Cardiac muscle cell (in vitro differentiated cells and primary cell): ENCODE measurements at regions not wholly inside any gene's neighbourhood (a gene's known extent, or its start where the extent isn't known, plus 50 kb on each side); places are given as distances from the start of the nearest gene placed in this dataset.

Source experiments
- DNase-seq, 2 donors: peaks; one replicate each; pipeline versions ENCODE4 v3.0.0 to v3.0.0-alpha.2; 2010 to 2017; ENCODE audit warnings: low read depth in 1 of 2, low spot score in 1 of 2
- H3K27ac ChIP-seq: fragments of 200-600 bp; sonication (generic); 2 replicates; pipeline ENCODE4 v1.5.1; 2016
- H3K27me3 ChIP-seq: fragments of 200-600 bp; sonication (generic); 2 replicates; pipeline ENCODE4 v1.6.0; 2016; ENCODE audit warnings: control low read depth
- H3K36me3 ChIP-seq: fragments of 200-600 bp; sonication (generic); 2 replicates; pipeline ENCODE4 v1.5.1; 2016; ENCODE audit warnings: control low read depth
- H3K4me1 ChIP-seq: fragments of 200-600 bp; sonication (generic); 2 replicates; pipeline ENCODE4 v1.8.1; 2017; ENCODE audit warnings: low read depth, mild to moderate bottlenecking, mixed run types
- H3K4me3 ChIP-seq: fragments of 200-600 bp; sonication (generic); 2 replicates; pipeline ENCODE4 v1.5.1; 2016; ENCODE audit warnings: mild to moderate bottlenecking
- H3K9me3 ChIP-seq: fragments of 200-600 bp; sonication (generic); 2 replicates; pipeline ENCODE4 v1.5.1; 2017; ENCODE audit warnings: low read depth, mild to moderate bottlenecking, control low read depth
- CTCF ChIP-seq: IDR thresholded peaks from 2 replicates; pipeline ENCODE4 v1.5.1; 2012; ENCODE audit warnings: low read depth, mild to moderate bottlenecking, low read length

- TF ChIP-seq CTCF, result no peak
- Histone ChIP-seq H3K9me3 (no peaks in the 10 kb centered on the region), H3K27ac (no peak overlapping the region), H3K27me3 (no peaks in the 10 kb centered on the region), H3K4me1 (no peaks in the 10 kb centered on the region), H3K36me3 (no peaks in the 10 kb centered on the region), H3K4me3 (no peak overlapping the region)
- DNase-seq, result no peak
Observed at GRCh38 chr13:84076280-84076679, 194.0 kb upstream of the SLITRK1 start.

- no peak overlapping the region for H3K4me3 ChIP-seq
- no peaks in the 10 kb centered on the region for H3K4me1 ChIP-seq
- H3K36me3 ChIP-seq, result no peaks in the 10 kb centered on the region
- H3K9me3 ChIP-seq, result no peaks in the 10 kb centered on the region
- H3K27me3 ChIP-seq, result no peaks in the 10 kb centered on the region
- no peak for DNase-seq
- no peak for TF ChIP-seq CTCF
- H3K27ac ChIP-seq, result no peak overlapping the region
Observed at GRCh38 chr13:84050536-84050935, 168.3 kb upstream of the SLITRK1 start.

GRCh38 chr13:84049443-84050219 lies 167.4 kb upstream of the SLITRK1 start:
- H3K27ac ChIP-seq, result no peak overlapping the region
- H3K9me3 ChIP-seq, result no peaks in the 10 kb centered on the region
- H3K27me3 ChIP-seq, result no peaks in the 10 kb centered on the region
- H3K4me1 ChIP-seq, result no peaks in the 10 kb centered on the region
- H3K36me3 ChIP-seq, result no peaks in the 10 kb centered on the region
- no peak for TF ChIP-seq CTCF
- no peak overlapping the region for H3K4me3 ChIP-seq
- DNase-seq, result no peak

- Histone ChIP-seq H3K27ac (no peak overlapping the region), H3K27me3 (no peaks in the 10 kb centered on the region), H3K9me3 (no peaks in the 10 kb centered on the region), H3K36me3 (no peaks in the 10 kb centered on the region), H3K4me1 (peaks cover 9% of the 10 kb centered on the region), H3K4me3 (no peak overlapping the region)
- no peak for DNase-seq
- TF ChIP-seq CTCF, result no peak
Observed at GRCh38 chr13:84044805-84045204, 162.5 kb upstream of the SLITRK1 start.

GRCh38 chr13:84038001-84038400 lies 155.7 kb upstream of the SLITRK1 start:
- no peaks in the 10 kb centered on the region for H3K36me3 ChIP-seq
- H3K4me3 ChIP-seq, result no peak overlapping the region
- H3K4me1 ChIP-seq, result peaks cover 9% of the 10 kb centered on the region
- no peak for DNase-seq
- no peak overlapping the region for H3K27ac ChIP-seq
- no peaks in the 10 kb centered on the region for H3K9me3 ChIP-seq
- no peaks in the 10 kb centered on the region for H3K27me3 ChIP-seq
- no peak for TF ChIP-seq CTCF
